Fibroblast of the aortic adventitia (primary cell): ENCODE measurements at regions not wholly inside any gene's neighbourhood (a gene's known extent, or its start where the extent isn't known, plus 50 kb on each side); places are given as distances from the start of the nearest gene placed in this dataset.
A peak's percentile ranks its signal among the peaks of the same experiment; 100 is the strongest.

Experiments
- DNase-seq: peaks from one replicate; pipeline ENCODE4 v3.0.0-alpha.2; 2010; ENCODE audit warnings: low read depth
- H3K4me3 ChIP-seq: 2 replicates; pipeline ENCODE4 v1.5.1; 2011; ENCODE audit warnings: low read depth, mild to moderate bottlenecking, control low read depth, low read length, moderate library complexity
- CTCF ChIP-seq: IDR thresholded peaks from 2 replicates; pipeline ENCODE4 v1.5.1; 2011; ENCODE audit warnings: mild to moderate bottlenecking, low read length, control low read depth, inconsistent platforms; ENCODE audit not compliant: insufficient read depth

- H3K4me3 ChIP-seq = no peak overlapping the region
- DNase-seq = peak; percentile 65
- TF ChIP-seq CTCF = no peak
Measured at GRCh38 chr2:226183550-226183949, 616.1 kb downstream of the IRS1 start.

DNA sequence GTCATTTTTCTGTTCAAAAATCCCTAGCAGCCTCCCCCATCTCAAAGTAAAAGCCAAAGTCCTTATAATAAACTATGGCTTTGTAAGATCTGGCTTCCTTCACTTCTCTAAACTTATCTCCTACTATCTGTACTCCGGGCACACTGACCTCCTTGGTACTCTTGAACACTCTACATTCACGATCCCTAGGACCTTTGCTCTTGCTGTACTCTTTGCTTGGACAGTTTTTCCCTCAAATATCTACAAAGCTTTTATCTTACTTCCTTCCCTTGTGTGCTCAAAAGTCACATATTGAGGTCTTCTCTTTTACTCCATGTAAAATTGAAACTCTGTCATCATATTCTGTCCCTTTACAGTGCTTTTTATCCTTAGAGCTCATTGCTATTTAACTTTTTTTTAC lies 616.6 kb downstream of the IRS1 start:
- no peak for DNase-seq
- H3K4me3 ChIP-seq = no peak overlapping the region
- TF ChIP-seq CTCF = no peak

DNA sequence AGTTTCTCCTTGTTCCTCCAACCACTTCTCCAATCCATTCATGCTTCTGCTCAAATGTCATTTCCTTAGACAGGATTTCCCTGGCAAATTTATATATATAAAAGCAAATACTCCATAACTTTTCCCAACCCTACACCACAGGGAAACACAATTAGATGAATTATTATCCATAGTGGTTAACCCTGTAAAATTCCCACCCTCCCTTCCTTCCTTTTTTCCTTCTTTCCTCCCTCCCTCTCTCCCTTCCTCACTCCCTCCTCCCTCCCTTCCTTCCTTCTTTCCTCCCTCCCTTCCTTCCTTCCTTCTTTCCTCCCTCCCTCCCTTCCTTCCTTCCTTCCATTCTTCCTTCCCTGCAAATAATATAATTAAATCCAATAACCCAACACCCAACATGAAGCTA lies 617.7 kb downstream of the IRS1 start:
- H3K4me3 ChIP-seq = no peak overlapping the region
- DNase-seq = no peak

GRCh38 chr2:226180281-226180884 lies 619.2 kb downstream of the IRS1 start:
- no peak for DNase-seq
- no peak overlapping the region for H3K4me3 ChIP-seq
- TF ChIP-seq CTCF = no peak

More for the DNA sequence above, 617.7 kb downstream of the IRS1 start:
- TF ChIP-seq CTCF = no peak

GRCh38 chr2:226179010-226179409 lies 620.6 kb downstream of the IRS1 start:
- H3K4me3 ChIP-seq = no peak overlapping the region
- DNase-seq = no peak
- TF ChIP-seq CTCF = no peak

DNA sequence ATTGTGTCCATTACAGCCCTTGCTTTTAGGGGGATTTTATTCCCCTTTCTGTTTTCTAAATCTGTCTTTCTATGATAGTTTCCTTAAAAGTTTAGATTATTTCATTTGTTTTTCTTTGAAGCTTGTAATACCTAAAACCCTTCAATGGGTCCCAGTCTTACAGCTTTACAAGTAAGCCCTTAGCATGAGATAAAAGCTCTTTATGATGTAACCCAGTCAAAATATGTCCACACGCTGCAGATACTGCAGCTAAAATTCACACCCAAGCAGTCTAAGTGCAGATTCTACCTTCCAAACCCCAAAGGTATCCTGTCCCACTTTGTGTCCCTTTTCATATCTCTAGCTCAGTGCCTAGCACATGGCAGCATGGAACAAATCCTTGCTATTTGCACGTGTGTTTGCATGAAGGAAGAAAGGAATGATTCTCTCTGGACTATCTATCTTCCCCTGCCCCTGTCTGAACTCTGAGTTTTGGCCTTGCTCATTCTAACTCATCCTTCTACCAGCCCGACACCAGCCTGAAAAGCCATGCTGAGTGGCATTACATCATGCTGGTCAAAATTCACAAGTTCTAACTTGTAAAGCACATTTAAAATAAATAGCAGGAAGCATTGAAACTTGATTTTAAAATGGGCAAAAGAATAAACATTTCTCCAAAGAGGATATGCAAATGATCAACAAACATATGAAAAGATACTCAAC lies 623.2 kb downstream of the IRS1 start:
- H3K4me3 ChIP-seq = no peak overlapping the region
- no peak for DNase-seq
- no peak for TF ChIP-seq CTCF
